ENCODE measurements at regions not wholly inside any gene's neighbourhood (a gene's known extent, or its start where the extent isn't known, plus 50 kb on each side); places are given as distances from the start of the nearest gene placed in this dataset.
A peak's percentile ranks its signal among the peaks of the same experiment; 100 is the strongest.

GRCh38 chr5:7181841-7182240 lies 214.1 kb upstream of the ADCY2 start:
- Histone ChIP-seq H3K27ac (no peak overlapping the region), H3K36me3 (ENCODE audit: low read depth, missing control alignments) (no peaks in the 10 kb centered on the region), H3K4me1 (no peaks in the 10 kb centered on the region), H3K4me3 (no peak overlapping the region), H3K27me3 (no peaks in the 10 kb centered on the region), H3K9me3 (no peaks in the 10 kb centered on the region)
- no peak for TF ChIP-seq POLR2A (IDR thresholded peaks at IDR 0.05)
- TF ChIP-seq, protein P1, sequence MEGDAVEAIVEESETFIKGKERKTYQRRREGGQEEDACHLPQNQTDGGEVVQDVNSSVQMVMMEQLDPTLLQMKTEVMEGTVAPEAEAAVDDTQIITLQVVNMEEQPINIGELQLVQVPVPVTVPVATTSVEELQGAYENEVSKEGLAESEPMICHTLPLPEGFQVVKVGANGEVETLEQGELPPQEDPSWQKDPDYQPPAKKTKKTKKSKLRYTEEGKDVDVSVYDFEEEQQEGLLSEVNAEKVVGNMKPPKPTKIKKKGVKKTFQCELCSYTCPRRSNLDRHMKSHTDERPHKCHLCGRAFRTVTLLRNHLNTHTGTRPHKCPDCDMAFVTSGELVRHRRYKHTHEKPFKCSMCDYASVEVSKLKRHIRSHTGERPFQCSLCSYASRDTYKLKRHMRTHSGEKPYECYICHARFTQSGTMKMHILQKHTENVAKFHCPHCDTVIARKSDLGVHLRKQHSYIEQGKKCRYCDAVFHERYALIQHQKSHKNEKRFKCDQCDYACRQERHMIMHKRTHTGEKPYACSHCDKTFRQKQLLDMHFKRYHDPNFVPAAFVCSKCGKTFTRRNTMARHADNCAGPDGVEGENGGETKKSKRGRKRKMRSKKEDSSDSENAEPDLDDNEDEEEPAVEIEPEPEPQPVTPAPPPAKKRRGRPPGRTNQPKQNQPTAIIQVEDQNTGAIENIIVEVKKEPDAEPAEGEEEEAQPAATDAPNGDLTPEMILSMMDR (IDR thresholded peaks at IDR 0.05) = no peak
- 40 to 45% methylated on average over 2 of the region's 2 CpGs for WGBS, 2 donors
- DNase-seq = no peak
- intact Hi-C loops (cut with DNase I; ENCODE audit: low total_unique reads) = no loop called here

GRCh38 chr5:7185742-7186141 lies 210.2 kb upstream of the ADCY2 start:
- TF ChIP-seq, protein P1 (IDR thresholded peaks at IDR 0.05) = no peak
- TF ChIP-seq POLR2A (IDR thresholded peaks at IDR 0.05) = no peak
- no peak overlapping the region for H3K4me3 ChIP-seq
- H3K4me1 ChIP-seq = peaks cover 3% of the 10 kb centered on the region
- H3K27me3 ChIP-seq = no peaks in the 10 kb centered on the region
- DNase-seq = no peak
- no peaks in the 10 kb centered on the region for H3K36me3 ChIP-seq (ENCODE audit: low read depth, missing control alignments)
- H3K9me3 ChIP-seq = no peaks in the 10 kb centered on the region
- intact Hi-C loops (cut with DNase I; ENCODE audit: low total_unique reads) = no loop called here
- WGBS, 2 donors = 78 to 92% methylated on average over 7 of the region's 7 CpGs
- H3K27ac ChIP-seq = no peak overlapping the region

DNA sequence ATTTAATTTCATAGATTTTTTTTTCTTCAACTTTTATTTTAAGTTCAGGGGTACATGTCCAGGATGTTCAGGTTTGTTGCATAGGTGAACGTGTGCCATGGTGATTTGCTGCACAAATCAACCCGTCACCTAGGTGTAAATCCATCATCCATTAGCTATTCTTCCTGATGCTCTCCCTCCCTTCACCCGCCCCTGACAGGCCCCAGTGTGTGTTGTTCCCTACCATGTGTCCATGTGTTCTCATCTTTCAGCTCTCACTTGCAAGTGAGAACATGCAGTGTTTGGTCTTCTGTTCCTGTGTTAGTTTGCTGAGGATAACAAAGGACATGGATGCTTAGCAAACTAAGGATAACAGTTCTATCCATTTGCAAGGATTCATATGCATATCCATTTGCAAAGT lies 209.1 kb upstream of the ADCY2 start:
- DNase-seq = no peak
- Histone ChIP-seq H3K27me3 (no peaks in the 10 kb centered on the region), H3K4me3 (no peak overlapping the region), H3K36me3 (ENCODE audit: low read depth, missing control alignments) (no peaks in the 10 kb centered on the region), H3K27ac (no peak overlapping the region), H3K9me3 (no peaks in the 10 kb centered on the region), H3K4me1 (peaks cover 4% of the 10 kb centered on the region)
- TF ChIP-seq, protein P1 (IDR thresholded peaks at IDR 0.05) = no peak
- no peak for TF ChIP-seq POLR2A (IDR thresholded peaks at IDR 0.05)
- WGBS, 2 donors = 81 to 84% methylated on average over 3 of the region's 3 CpGs
- intact Hi-C loops (cut with DNase I; ENCODE audit: low total_unique reads) = no loop called here

DNA sequence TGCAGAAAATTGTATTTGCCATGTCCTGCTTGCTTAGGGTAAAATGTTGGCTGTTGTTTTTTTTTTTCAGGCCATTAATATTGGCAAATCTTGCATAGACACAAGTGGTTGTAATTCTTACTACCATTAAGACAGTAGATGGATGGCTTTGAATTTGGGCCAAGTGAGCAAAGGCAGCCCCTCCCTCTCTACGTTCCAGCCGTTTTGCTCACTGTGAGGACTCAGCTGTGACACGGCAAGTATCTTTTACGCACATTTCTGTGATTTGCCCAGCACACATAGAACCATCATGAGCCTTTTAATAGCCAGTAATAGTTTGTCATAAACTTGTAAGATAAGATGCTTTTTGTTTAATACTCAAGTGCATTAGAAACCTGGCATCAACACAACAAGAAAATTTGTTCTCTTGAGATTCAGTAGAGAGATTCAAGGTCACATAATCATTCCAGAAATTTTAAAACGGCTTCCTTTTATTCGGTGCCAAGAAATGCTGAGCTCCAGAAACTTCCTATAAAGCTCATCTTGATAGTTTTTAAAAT lies 205.2 kb upstream of the ADCY2 start:
- Histone ChIP-seq H3K9me3 (no peaks in the 10 kb centered on the region), H3K36me3 (ENCODE audit: low read depth, missing control alignments) (no peaks in the 10 kb centered on the region), H3K4me1 (peaks cover 4% of the 10 kb centered on the region), H3K27ac (no peak overlapping the region), H3K4me3 (no peak overlapping the region), H3K27me3 (no peaks in the 10 kb centered on the region)
- peak; percentile 36 for DNase-seq
- intact Hi-C loops (cut with DNase I; ENCODE audit: low total_unique reads) = no loop called here
- WGBS, 2 donors = 25 to 27% methylated on average over 6 of the region's 6 CpGs
- TF ChIP-seq POLR2A (IDR thresholded peaks at IDR 0.05) = no peak
- TF ChIP-seq, protein P1 (IDR thresholded peaks at IDR 0.05) = no peak

DNA sequence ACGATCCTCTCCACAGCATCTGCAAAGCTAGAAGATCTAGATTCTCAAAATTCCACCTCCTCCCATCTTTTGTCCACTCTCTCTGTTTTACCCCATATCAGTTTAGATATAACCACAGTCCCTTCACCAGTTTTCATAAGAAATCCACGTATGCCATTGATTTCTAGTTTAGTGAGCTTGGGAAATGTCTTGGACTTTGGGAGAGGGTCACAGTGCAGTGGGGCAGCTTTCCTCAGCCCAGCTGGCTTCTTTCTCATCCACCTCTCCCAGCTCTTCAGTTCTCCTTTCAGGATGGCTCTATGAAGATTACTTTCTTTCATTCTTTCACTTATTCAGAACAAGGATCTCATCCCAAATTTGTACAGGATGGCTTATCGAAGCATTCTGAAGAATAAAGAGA lies 203.9 kb upstream of the ADCY2 start:
- Histone ChIP-seq H3K27ac (no peak overlapping the region), H3K9me3 (no peaks in the 10 kb centered on the region), H3K4me1 (peaks cover 4% of the 10 kb centered on the region), H3K36me3 (ENCODE audit: low read depth, missing control alignments) (no peaks in the 10 kb centered on the region), H3K4me3 (no peak overlapping the region), H3K27me3 (no peaks in the 10 kb centered on the region)
- WGBS, 2 donors = 66 to 68% methylated on average over 3 of the region's 3 CpGs
- intact Hi-C loops (cut with DNase I; ENCODE audit: low total_unique reads) = no loop called here
- TF ChIP-seq, protein P1 (IDR thresholded peaks at IDR 0.05) = no peak
- no peak for TF ChIP-seq POLR2A (IDR thresholded peaks at IDR 0.05)
- DNase-seq = no peak
